ENCODE measurements at regions not wholly inside any gene's neighbourhood (a gene's known extent, or its start where the extent isn't known, plus 50 kb on each side); places are given as distances from the start of the nearest gene placed in this dataset.

- TF ChIP-seq NR2F2 (IDR thresholded peaks at IDR 0.05) (no peak), YY1 (IDR thresholded peaks at IDR 0.05) (no peak), CTCF (IDR thresholded peaks at IDR 0.05; ENCODE audit: low read depth, low read length, missing input control) (no peak), SP1 (IDR thresholded peaks at IDR 0.05) (no peak)
Measured at GRCh38 chr15:47932261-47932660, 188.5 kb upstream of the SLC24A5 start.

Data from liver (tissue), 3 donors.